IPS-18a (cell line): ENCODE measurements at regions not wholly inside any gene's neighbourhood (a gene's known extent, or its start where the extent isn't known, plus 50 kb on each side); places are given as distances from the start of the nearest gene placed in this dataset.

Experiments used
- H3K27ac ChIP-seq: one replicate; pipeline ENCODE4 v1.5.1; 2013; ENCODE audit warnings: low read length
- H3K27me3 ChIP-seq: one replicate; pipeline ENCODE4 v1.6.1; 2013; ENCODE audit warnings: mild to moderate bottlenecking, low read length; ENCODE audit not compliant: control insufficient read depth, insufficient read depth
- H3K36me3 ChIP-seq: one replicate; pipeline ENCODE4 v1.6.1; 2013; ENCODE audit warnings: low read depth, low read length; ENCODE audit not compliant: control insufficient read depth
- H3K4me1 ChIP-seq: one replicate; pipeline ENCODE4 v1.6.1; 2013; ENCODE audit warnings: low read depth, low read length; ENCODE audit not compliant: control insufficient read depth
- H3K4me3 ChIP-seq: one replicate; pipeline ENCODE4 v1.5.1; 2013; ENCODE audit warnings: low read length
- H3K9ac ChIP-seq: one replicate; pipeline ENCODE4 v1.6.1; 2013; ENCODE audit warnings: mild to moderate bottlenecking, low read length, moderate library complexity
- H3K9me3 ChIP-seq: one replicate; pipeline ENCODE4 v1.6.1; 2013; ENCODE audit warnings: low read depth, low read length; ENCODE audit not compliant: control insufficient read depth

DNA sequence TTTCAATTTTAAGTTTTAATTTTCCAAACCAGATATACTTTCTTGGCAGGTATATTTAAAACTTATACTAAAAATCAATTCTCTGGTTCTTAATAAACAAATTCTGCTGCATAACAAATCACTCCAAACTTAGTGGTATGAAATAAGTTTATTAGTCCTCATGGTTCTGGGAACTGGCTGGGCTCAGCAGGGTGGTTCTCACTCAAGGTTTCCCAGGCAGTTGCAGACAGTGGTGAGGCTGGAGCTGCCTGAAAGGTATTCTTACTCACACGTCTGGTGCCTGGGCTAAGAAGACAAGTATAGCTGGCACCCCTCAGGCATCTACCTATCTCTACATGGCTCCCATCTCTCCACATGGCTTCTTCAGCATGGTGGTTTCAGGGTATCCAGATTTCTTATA lies 308.2 kb upstream of the CCDC196 start:
- Histone ChIP-seq H3K9ac (no peak overlapping the region), H3K4me3 (no peak overlapping the region), H3K4me1 (no peaks in the 10 kb centered on the region), H3K27ac (no peak overlapping the region), H3K9me3 (peaks cover 2% of the 10 kb centered on the region), H3K27me3 (no peaks in the 10 kb centered on the region), H3K36me3 (no peaks in the 10 kb centered on the region)

DNA sequence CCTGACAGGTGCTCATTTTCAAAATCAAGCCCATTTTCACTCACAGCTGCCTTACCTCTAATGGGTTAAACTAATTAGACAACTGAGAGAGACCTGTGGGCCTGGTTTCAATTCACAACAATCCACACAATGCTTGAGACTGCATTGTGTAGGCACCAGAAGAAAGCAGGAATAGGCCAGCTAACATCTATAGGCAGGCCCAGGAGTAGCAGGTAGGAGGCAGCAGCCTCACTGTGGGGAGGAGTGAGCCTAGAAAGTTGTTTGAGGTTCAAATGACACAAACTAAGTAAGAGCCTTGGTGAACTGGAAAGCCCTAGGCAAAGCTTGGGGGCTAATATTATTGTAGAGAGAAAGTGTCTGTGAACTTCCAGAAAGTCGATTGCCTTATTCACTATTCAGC lies 289.5 kb upstream of the CCDC196 start:
- no peak overlapping the region for H3K27ac ChIP-seq
- no peaks in the 10 kb centered on the region for H3K36me3 ChIP-seq
- H3K9me3 ChIP-seq, result peaks cover 5% of the 10 kb centered on the region
- no peaks in the 10 kb centered on the region for H3K4me1 ChIP-seq
- no peaks in the 10 kb centered on the region for H3K27me3 ChIP-seq
- no peak overlapping the region for H3K9ac ChIP-seq
- H3K4me3 ChIP-seq, result no peak overlapping the region

- Histone ChIP-seq H3K9me3 (peaks cover 5% of the 10 kb centered on the region), H3K4me1 (no peaks in the 10 kb centered on the region), H3K9ac (no peak overlapping the region), H3K36me3 (no peaks in the 10 kb centered on the region), H3K27me3 (no peaks in the 10 kb centered on the region), H3K4me3 (no peak overlapping the region), H3K27ac (no peak overlapping the region)
Observed at GRCh38 chr14:66197276-66197675, 288.9 kb upstream of the CCDC196 start.

- Histone ChIP-seq H3K4me3 (no peak overlapping the region), H3K4me1 (no peaks in the 10 kb centered on the region), H3K9me3 (peaks cover 10% of the 10 kb centered on the region), H3K36me3 (no peaks in the 10 kb centered on the region), H3K27ac (no peak overlapping the region), H3K27me3 (no peaks in the 10 kb centered on the region), H3K9ac (no peak overlapping the region)
Observed at GRCh38 chr14:66206554-66206953, 279.6 kb upstream of the CCDC196 start.

- H3K4me1 ChIP-seq, result no peaks in the 10 kb centered on the region
- no peaks in the 10 kb centered on the region for H3K36me3 ChIP-seq
- H3K9me3 ChIP-seq, result peaks cover 26% of the 10 kb centered on the region
- H3K27ac ChIP-seq, result no peak overlapping the region
- H3K27me3 ChIP-seq, result no peaks in the 10 kb centered on the region
- no peak overlapping the region for H3K4me3 ChIP-seq
- H3K9ac ChIP-seq, result no peak overlapping the region
Observed at GRCh38 chr14:66216763-66217162, 269.4 kb upstream of the CCDC196 start.

GRCh38 chr14:66219886-66220285 lies 266.3 kb upstream of the CCDC196 start:
- Histone ChIP-seq H3K27me3 (no peaks in the 10 kb centered on the region), H3K27ac (no peak overlapping the region)

GRCh38 chr14:66224492-66225178 lies 261.5 kb upstream of the CCDC196 start:
- no peak overlapping the region for H3K27ac ChIP-seq
- no peak overlapping the region for H3K9ac ChIP-seq
- no peaks in the 10 kb centered on the region for H3K4me1 ChIP-seq
- no peaks in the 10 kb centered on the region for H3K9me3 ChIP-seq
- no peaks in the 10 kb centered on the region for H3K27me3 ChIP-seq
- H3K36me3 ChIP-seq, result no peaks in the 10 kb centered on the region
- no peak overlapping the region for H3K4me3 ChIP-seq

More at GRCh38 chr14:66219886-66220285, 266.3 kb upstream of the CCDC196 start:
- Histone ChIP-seq H3K4me3 (no peak overlapping the region), H3K9me3 (peaks cover 26% of the 10 kb centered on the region), H3K36me3 (no peaks in the 10 kb centered on the region), H3K9ac (no peak overlapping the region), H3K4me1 (no peaks in the 10 kb centered on the region)

GRCh38 chr14:66225337-66225736 lies 260.8 kb upstream of the CCDC196 start:
- Histone ChIP-seq H3K27ac (no peak overlapping the region), H3K4me3 (no peak overlapping the region), H3K9me3 (no peaks in the 10 kb centered on the region), H3K27me3 (no peaks in the 10 kb centered on the region), H3K36me3 (no peaks in the 10 kb centered on the region), H3K4me1 (peaks cover 4% of the 10 kb centered on the region), H3K9ac (no peak overlapping the region)

GRCh38 chr14:66228267-66228970 lies 257.8 kb upstream of the CCDC196 start:
- Histone ChIP-seq H3K27me3 (no peaks in the 10 kb centered on the region), H3K4me1 (peaks cover 4% of the 10 kb centered on the region), H3K36me3 (no peaks in the 10 kb centered on the region), H3K9me3 (no peaks in the 10 kb centered on the region), H3K9ac (no peak overlapping the region), H3K4me3 (no peak overlapping the region), H3K27ac (no peak overlapping the region)

- Histone ChIP-seq H3K4me3 (no peak overlapping the region), H3K9me3 (no peaks in the 10 kb centered on the region), H3K27me3 (no peaks in the 10 kb centered on the region), H3K36me3 (no peaks in the 10 kb centered on the region), H3K4me1 (peaks cover 7% of the 10 kb centered on the region), H3K9ac (no peak overlapping the region), H3K27ac (no peak overlapping the region)
Observed at GRCh38 chr14:66231820-66232219, 254.4 kb upstream of the CCDC196 start.

DNA sequence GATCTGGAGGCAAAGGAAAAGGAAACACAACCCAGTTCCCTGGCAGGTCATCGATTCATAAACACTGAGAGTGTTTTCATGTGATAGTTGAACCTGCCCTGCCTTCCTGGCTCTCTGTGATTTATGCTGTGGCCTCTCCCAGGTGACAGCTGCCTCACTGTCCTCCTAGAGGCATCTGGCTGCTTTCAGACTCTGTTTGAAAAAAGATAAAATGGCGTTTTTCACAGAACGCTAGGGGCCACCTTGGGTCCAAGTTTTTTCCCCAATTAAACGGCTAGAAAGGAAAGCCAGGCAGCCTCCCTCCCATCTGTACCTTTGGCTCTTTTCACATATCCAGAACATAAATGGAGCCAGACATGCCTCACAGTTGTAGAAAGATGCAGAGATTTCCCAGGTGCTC lies 252.6 kb upstream of the CCDC196 start:
- Histone ChIP-seq H3K9me3 (no peaks in the 10 kb centered on the region), H3K27me3 (no peaks in the 10 kb centered on the region), H3K27ac (no peak overlapping the region), H3K36me3 (no peaks in the 10 kb centered on the region), H3K9ac (no peak overlapping the region), H3K4me1 (peaks cover 7% of the 10 kb centered on the region), H3K4me3 (no peak overlapping the region)

DNA sequence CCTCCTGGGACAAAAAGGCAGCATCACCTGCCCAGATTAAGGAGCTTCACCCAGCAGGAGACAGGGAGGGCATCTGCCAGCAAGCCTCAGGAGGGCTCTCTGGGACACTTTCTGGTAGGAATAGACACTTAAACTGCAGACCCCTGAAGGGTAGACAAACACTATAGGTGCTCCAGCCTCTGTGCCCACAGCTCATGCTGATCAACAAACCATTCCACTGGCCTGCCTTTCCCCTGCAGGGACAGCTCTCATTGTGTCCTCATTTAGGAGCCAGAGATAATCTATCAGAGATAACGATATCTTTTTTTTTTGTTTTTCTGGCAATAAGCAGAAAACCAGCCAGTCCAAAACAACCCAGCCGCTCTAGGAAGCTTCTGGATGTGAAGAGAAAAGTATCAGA lies 251.8 kb upstream of the CCDC196 start:
- Histone ChIP-seq H3K4me3 (no peak overlapping the region), H3K27ac (no peak overlapping the region), H3K9me3 (no peaks in the 10 kb centered on the region), H3K36me3 (no peaks in the 10 kb centered on the region), H3K9ac (no peak overlapping the region), H3K4me1 (peaks cover 7% of the 10 kb centered on the region), H3K27me3 (no peaks in the 10 kb centered on the region)
